ENCODE measurements at regions not wholly inside any gene's neighbourhood (a gene's known extent, or its start where the extent isn't known, plus 50 kb on each side); places are given as distances from the start of the nearest gene placed in this dataset.

DNA sequence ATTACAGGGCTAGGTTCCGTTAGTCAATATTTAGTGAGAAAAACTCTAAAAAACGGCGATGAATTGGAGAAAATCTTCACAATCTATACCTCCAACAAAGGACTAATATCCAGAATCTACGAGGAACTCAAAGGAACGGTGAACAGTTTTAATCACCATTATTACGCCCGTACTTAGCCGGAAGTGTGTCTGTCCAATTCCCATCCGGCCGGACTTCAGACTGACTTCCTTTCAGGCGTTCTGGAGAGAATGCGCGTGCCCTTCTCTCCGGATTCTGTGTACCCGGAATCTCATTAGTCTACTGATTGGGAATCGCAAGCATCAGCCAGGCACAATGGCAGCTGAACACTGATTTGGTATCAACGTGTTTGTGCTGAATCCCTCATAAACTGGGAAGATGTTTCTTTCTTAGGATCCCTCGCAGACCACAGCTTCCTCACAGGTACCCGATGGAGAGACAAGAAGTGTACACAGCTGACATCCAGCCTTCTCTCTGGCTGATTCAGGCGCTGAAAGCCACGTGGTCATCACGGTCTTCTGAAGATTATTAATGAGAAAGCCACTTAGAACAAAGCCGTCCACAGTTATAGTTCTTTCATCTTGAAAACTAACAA lies 239.9 kb downstream of the ZNF516 start:
- Histone ChIP-seq H3K27me3 (ENCODE audit: insufficient read depth, low read length) (peaks cover 6% of the 10 kb centered on the region), H3K79me2 (ENCODE audit: control insufficient read depth, insufficient read depth, low read length, unreplicated experiment) (no peaks in the 10 kb centered on the region), H3K36me3 (ENCODE audit: insufficient read depth, low read length) (no peaks in the 10 kb centered on the region), H2AFZ (ENCODE audit: low read length, unreplicated experiment) (no peak overlapping the region), H3K4me3 (ENCODE audit: low read depth, low read length) (no peak overlapping the region), H3K4me1 (ENCODE audit: control insufficient read depth, insufficient read depth, low read length, unreplicated experiment) (no peaks in the 10 kb centered on the region), H3K27ac (ENCODE audit: low read depth, low read length) (no peak overlapping the region)

DNA sequence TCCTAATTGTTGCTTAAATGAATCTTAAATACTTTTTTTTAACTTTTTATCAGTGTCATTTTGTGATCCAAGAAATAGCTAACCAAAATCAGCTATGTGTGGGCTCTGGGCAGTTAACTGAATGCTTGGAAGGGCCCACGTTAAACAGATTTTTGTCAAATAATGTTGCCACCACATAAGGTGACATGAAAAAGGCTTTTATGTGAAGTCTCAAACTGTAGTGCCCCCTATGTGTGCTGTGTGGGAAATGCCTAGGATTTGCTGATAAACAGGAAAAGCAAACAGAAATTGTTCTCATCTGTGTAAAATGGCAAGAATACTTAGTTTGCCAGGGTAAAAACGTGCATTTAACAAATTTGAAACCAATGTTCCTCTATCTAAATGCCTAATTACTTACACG lies 242.2 kb downstream of the ZNF516 start:
- Histone ChIP-seq H3K27me3 (ENCODE audit: insufficient read depth, low read length) (peaks cover 6% of the 10 kb centered on the region), H3K4me1 (ENCODE audit: control insufficient read depth, insufficient read depth, low read length, unreplicated experiment) (no peaks in the 10 kb centered on the region), H3K27ac (ENCODE audit: low read depth, low read length) (no peak overlapping the region)

DNA sequence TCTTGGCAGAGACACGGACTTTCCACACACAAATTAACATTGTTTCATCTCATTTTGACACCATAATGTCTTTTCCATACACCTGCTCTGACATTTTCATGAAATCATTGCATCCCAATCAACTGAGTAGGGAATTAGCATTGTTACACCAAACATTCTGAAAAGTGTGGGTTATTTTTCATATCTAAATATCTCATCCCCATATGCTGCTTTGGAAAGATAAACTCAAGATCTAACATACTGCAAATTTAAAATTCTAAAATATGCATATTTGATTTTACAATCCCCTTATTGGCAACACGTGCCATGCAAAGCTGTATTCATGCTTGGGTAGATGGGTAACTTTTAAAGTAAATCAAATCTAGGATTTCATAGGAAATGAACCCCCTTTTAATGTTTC lies 242.9 kb downstream of the ZNF516 start:
- Histone ChIP-seq H2AFZ (ENCODE audit: low read length, unreplicated experiment) (no peak overlapping the region), H3K4me3 (ENCODE audit: low read depth, low read length) (no peak overlapping the region), H3K27ac (ENCODE audit: low read depth, low read length) (no peak overlapping the region), H3K4me1 (ENCODE audit: control insufficient read depth, insufficient read depth, low read length, unreplicated experiment) (no peaks in the 10 kb centered on the region), H3K79me2 (ENCODE audit: control insufficient read depth, insufficient read depth, low read length, unreplicated experiment) (no peaks in the 10 kb centered on the region), H3K27me3 (ENCODE audit: insufficient read depth, low read length) (peaks cover 6% of the 10 kb centered on the region), H3K36me3 (ENCODE audit: insufficient read depth, low read length) (no peaks in the 10 kb centered on the region)

More for the DNA sequence above, 242.2 kb downstream of the ZNF516 start:
- H2AFZ ChIP-seq (ENCODE audit: low read length, unreplicated experiment), result no peak overlapping the region
- no peaks in the 10 kb centered on the region for H3K79me2 ChIP-seq (ENCODE audit: control insufficient read depth, insufficient read depth, low read length, unreplicated experiment)
- no peak overlapping the region for H3K4me3 ChIP-seq (ENCODE audit: low read depth, low read length)
- H3K36me3 ChIP-seq (ENCODE audit: insufficient read depth, low read length), result no peaks in the 10 kb centered on the region

DNA sequence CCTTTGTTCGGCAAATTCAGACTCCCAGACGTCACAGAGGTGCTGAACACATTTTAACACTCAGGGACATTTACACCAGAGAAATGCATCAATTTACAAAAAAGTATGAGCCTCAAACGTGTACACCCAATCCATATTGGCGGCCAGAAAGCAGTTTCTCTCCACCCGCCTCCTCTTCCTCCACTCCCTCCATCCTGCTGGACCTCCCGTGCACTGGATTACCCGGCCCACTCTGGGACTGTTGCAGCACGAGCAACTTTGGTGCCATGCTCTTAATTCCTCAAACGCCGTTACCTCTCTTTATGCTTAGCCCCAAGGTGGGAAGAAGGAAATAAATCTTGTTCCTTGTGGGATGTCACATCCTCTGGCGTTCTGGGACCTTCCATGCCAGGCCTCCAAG lies 243.4 kb downstream of the ZNF516 start:
- H3K36me3 ChIP-seq (ENCODE audit: insufficient read depth, low read length), result no peaks in the 10 kb centered on the region
- no peak overlapping the region for H3K4me3 ChIP-seq (ENCODE audit: low read depth, low read length)
- peaks cover 6% of the 10 kb centered on the region for H3K27me3 ChIP-seq (ENCODE audit: insufficient read depth, low read length)
- no peak overlapping the region for H3K27ac ChIP-seq (ENCODE audit: low read depth, low read length)
- no peaks in the 10 kb centered on the region for H3K4me1 ChIP-seq (ENCODE audit: control insufficient read depth, insufficient read depth, low read length, unreplicated experiment)
- no peaks in the 10 kb centered on the region for H3K79me2 ChIP-seq (ENCODE audit: control insufficient read depth, insufficient read depth, low read length, unreplicated experiment)
- H2AFZ ChIP-seq (ENCODE audit: low read length, unreplicated experiment), result no peak overlapping the region

DNA sequence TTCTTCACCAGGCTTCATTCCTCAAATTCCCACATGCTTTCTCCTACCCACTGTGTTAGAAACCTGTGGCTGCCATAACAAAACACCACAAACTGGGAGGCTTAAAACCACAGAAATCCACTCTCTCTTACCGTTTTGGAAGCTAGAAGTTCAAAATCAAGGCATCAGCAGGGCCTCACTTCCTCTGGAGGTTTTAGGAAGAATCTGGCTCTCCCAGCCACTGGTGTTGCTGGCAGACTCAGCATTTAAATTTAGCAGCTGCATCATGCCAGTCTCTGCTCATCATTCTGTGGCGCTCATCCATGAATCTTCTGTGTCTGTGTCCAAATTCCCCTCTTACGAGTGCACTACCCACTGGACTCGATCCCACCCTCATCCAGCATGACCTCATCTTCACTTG lies 248.5 kb downstream of the ZNF516 start:
- Histone ChIP-seq H3K27me3 (ENCODE audit: insufficient read depth, low read length) (no peaks in the 10 kb centered on the region), H3K79me2 (ENCODE audit: control insufficient read depth, insufficient read depth, low read length, unreplicated experiment) (no peaks in the 10 kb centered on the region), H2AFZ (ENCODE audit: low read length, unreplicated experiment) (no peak overlapping the region), H3K27ac (ENCODE audit: low read depth, low read length) (no peak overlapping the region), H3K4me3 (ENCODE audit: low read depth, low read length) (no peak overlapping the region), H3K4me1 (ENCODE audit: control insufficient read depth, insufficient read depth, low read length, unreplicated experiment) (no peaks in the 10 kb centered on the region), H3K36me3 (ENCODE audit: insufficient read depth, low read length) (no peaks in the 10 kb centered on the region)

DNA sequence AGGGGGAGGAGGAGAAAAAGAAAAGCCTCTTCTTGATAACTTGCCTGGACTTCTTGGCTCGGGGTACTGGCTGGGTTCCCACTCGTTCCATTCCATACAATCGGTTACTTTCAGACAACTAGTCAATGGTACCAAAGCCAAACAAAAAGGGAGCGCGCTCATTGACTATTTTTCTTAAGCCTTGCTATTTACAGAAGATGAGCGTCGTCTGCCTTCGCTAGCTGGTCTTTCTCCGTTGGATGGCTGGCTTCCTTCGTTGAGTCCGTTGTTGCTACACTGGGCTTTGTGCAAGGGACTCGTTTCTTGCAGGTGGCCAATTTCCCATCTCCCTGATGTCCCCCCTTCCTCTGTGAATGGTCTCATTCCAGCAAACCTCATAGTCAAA lies 260.4 kb downstream of the ZNF516 start:
- Histone ChIP-seq H3K36me3 (ENCODE audit: insufficient read depth, low read length) (no peaks in the 10 kb centered on the region), H3K27me3 (ENCODE audit: insufficient read depth, low read length) (0 out of 2 replicates have a peak, but pooled peaks cover 4% of the 10 kb centered on the region), H3K27ac (ENCODE audit: low read depth, low read length) (no peak overlapping the region), H3K79me2 (ENCODE audit: control insufficient read depth, insufficient read depth, low read length, unreplicated experiment) (no peaks in the 10 kb centered on the region), H2AFZ (ENCODE audit: low read length, unreplicated experiment) (no peak overlapping the region), H3K4me3 (ENCODE audit: low read depth, low read length) (no peak overlapping the region), H3K4me1 (ENCODE audit: control insufficient read depth, insufficient read depth, low read length, unreplicated experiment) (no peaks in the 10 kb centered on the region)

DNA sequence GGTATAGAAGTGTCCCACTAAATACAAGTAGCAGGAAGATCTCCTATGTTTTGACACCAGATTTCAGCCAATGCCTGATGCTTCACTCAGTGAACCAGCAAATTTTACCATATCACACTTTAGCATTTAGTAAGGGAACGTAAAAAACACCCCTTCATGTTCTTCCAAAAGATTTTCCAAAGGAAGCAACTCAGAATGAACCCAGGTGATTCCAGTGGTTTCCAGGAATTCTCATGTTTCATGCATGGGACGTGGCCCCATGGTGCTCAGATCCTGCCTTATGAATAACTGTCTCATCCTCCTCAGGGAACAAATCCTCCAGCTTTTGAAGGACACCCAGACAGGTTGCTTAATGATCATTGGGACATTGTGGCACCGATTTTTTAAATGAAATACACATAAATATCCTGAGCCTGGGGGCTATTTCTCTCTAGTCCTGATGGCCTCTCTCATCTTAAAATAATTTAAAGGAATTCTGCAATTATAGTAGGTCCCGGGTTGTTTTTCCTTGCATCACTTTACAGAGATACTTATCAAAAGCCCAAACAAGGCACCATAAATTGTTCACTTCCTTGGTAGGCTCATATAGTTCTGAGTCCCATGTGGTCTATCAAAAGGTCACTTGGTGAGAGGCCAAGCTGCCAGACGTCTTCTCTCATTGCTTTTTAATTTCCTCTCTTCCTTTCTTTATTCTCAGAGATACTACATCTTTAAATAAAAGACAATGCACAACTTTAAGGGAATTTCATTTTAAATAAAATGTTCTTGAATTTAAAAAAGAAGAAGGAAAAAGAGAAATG lies 261.0 kb downstream of the ZNF516 start:
- H2AFZ ChIP-seq (ENCODE audit: low read length, unreplicated experiment), result no peak overlapping the region
- H3K36me3 ChIP-seq (ENCODE audit: insufficient read depth, low read length), result no peaks in the 10 kb centered on the region
- no peaks in the 10 kb centered on the region for H3K4me1 ChIP-seq (ENCODE audit: control insufficient read depth, insufficient read depth, low read length, unreplicated experiment)
- no peak overlapping the region for H3K27ac ChIP-seq (ENCODE audit: low read depth, low read length)
- H3K27me3 ChIP-seq (ENCODE audit: insufficient read depth, low read length), result 0 out of 2 replicates have a peak, but pooled peaks cover 4% of the 10 kb centered on the region
- no peaks in the 10 kb centered on the region for H3K79me2 ChIP-seq (ENCODE audit: control insufficient read depth, insufficient read depth, low read length, unreplicated experiment)
- H3K4me3 ChIP-seq (ENCODE audit: low read depth, low read length), result no peak overlapping the region

DNA sequence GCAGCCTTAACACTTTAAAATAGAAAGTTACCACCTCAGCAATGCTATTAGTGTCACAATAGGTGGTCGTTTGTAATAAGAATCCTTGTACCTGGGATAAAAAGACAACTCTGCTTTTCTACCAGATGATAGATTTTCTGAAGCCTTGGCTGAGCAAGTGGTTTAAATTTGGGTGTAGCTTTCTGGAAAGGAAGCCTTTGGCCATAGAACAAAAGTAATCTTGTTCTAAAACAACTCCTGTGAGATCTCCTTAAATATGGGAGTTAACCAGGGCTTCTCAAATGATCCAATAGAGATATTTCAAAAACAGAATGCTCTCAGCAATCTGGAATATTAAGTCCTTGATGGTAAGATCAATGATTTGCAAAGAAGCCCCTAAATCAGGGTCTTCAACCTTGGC lies 261.6 kb downstream of the ZNF516 start:
- Histone ChIP-seq H3K4me1 (ENCODE audit: control insufficient read depth, insufficient read depth, low read length, unreplicated experiment) (no peaks in the 10 kb centered on the region), H3K79me2 (ENCODE audit: control insufficient read depth, insufficient read depth, low read length, unreplicated experiment) (no peaks in the 10 kb centered on the region), H3K27ac (ENCODE audit: low read depth, low read length) (no peak overlapping the region), H2AFZ (ENCODE audit: low read length, unreplicated experiment) (no peak overlapping the region), H3K4me3 (ENCODE audit: low read depth, low read length) (no peak overlapping the region), H3K27me3 (ENCODE audit: insufficient read depth, low read length) (0 out of 2 replicates have a peak, but pooled peaks cover 4% of the 10 kb centered on the region), H3K36me3 (ENCODE audit: insufficient read depth, low read length) (no peaks in the 10 kb centered on the region)

DNA sequence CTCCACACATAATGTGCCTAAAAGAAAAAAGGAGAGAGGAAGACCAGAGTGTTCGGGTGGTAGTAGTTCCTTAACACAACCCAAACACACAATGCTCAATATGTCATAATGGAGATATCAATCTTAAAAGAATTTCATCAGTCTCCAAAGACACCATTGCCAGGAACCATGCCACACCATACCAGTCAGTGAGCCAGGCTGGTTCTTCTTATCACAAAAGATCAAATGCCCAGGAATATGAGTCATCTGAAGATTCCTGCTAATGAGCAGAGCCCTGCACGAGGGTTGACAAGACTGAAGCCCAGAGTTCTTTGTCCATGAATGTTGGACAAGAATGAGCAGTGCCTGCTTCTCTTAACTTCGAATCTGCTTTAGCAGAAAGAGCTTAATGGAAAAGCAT lies 262.3 kb downstream of the ZNF516 start:
- Histone ChIP-seq H3K36me3 (ENCODE audit: insufficient read depth, low read length) (no peaks in the 10 kb centered on the region), H2AFZ (ENCODE audit: low read length, unreplicated experiment) (no peak overlapping the region), H3K27ac (ENCODE audit: low read depth, low read length) (no peak overlapping the region), H3K79me2 (ENCODE audit: control insufficient read depth, insufficient read depth, low read length, unreplicated experiment) (no peaks in the 10 kb centered on the region), H3K27me3 (ENCODE audit: insufficient read depth, low read length) (0 out of 2 replicates have a peak, but pooled peaks cover 4% of the 10 kb centered on the region), H3K4me1 (ENCODE audit: control insufficient read depth, insufficient read depth, low read length, unreplicated experiment) (no peaks in the 10 kb centered on the region), H3K4me3 (ENCODE audit: low read depth, low read length) (no peak overlapping the region)

DNA sequence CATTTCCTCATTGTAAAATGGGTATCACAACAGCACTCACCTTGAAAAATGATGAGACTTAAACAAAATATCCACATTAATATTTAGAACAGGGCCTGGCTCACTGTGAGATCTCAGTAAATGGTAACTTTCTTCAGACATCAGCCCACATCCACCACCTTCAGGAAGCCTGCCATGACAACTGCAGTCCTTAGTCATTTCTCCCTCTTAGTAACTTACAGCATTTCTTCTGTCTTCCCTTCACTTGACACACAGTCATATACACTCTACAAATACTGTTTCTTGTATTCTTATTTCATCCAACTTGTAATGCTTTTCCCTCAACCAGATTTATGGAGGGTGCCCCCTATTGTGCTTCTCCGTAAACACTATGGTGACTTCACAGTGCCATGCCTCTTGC lies 263.0 kb downstream of the ZNF516 start:
- Histone ChIP-seq H3K27me3 (ENCODE audit: insufficient read depth, low read length) (0 out of 2 replicates have a peak, but pooled peaks cover 4% of the 10 kb centered on the region), H3K4me3 (ENCODE audit: low read depth, low read length) (no peak overlapping the region), H2AFZ (ENCODE audit: low read length, unreplicated experiment) (no peak overlapping the region), H3K36me3 (ENCODE audit: insufficient read depth, low read length) (no peaks in the 10 kb centered on the region), H3K27ac (ENCODE audit: low read depth, low read length) (no peak overlapping the region), H3K4me1 (ENCODE audit: control insufficient read depth, insufficient read depth, low read length, unreplicated experiment) (no peaks in the 10 kb centered on the region), H3K79me2 (ENCODE audit: control insufficient read depth, insufficient read depth, low read length, unreplicated experiment) (no peaks in the 10 kb centered on the region)

DNA sequence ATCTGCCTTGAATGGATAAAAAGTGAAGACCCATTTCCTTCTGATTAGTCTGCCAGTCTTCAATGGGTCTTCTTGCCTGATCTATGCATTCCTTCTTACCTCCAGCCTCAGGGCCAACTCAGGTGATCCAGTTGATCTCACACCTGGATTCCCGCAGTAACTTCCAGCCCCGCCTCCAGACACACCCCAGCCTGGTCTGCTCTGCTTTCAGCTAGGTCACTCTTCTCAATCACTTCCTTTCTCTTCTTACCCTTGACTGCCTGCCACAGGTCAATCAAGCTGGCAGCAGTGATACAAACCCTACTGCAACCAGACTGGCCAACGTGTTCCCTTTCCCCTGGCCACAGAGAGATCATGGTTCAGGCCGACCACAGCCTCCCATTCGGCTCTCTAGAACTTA lies 263.6 kb downstream of the ZNF516 start:
- Histone ChIP-seq H3K27me3 (ENCODE audit: insufficient read depth, low read length) (0 out of 2 replicates have a peak, but pooled peaks cover 4% of the 10 kb centered on the region), H3K4me1 (ENCODE audit: control insufficient read depth, insufficient read depth, low read length, unreplicated experiment) (no peaks in the 10 kb centered on the region), H3K27ac (ENCODE audit: low read depth, low read length) (no peak overlapping the region), H3K79me2 (ENCODE audit: control insufficient read depth, insufficient read depth, low read length, unreplicated experiment) (no peaks in the 10 kb centered on the region), H3K4me3 (ENCODE audit: low read depth, low read length) (no peak overlapping the region), H2AFZ (ENCODE audit: low read length, unreplicated experiment) (no peak overlapping the region), H3K36me3 (ENCODE audit: insufficient read depth, low read length) (no peaks in the 10 kb centered on the region)

Data from ACC112 (cell line).